ENCODE measurements at regions not wholly inside any gene's neighbourhood (a gene's known extent, or its start where the extent isn't known, plus 50 kb on each side); places are given as distances from the start of the nearest gene placed in this dataset.
A peak's percentile ranks its signal among the peaks of the same experiment; 100 is the strongest.

DNA sequence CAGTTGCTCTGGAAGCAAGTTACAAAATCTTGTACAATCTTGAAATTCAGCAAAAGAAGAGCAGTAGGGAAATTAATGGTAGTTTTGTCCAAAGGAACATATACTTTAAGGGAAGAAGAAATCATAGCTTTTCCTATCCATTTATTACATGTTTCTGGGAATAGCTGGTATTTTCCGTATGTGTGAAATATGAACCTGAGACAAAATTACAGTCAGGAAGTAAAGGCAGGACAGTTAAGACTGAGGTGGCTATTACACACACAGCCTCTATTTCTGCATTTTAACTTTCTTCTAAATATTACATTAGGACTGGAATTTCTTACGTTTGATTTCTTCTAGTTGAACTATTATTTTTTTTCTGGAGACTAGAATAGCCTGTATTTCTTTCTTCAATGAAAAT, 1197.3 kb downstream of the SORCS3 start:
- no peaks in the 10 kb centered on the region for H3K9me3 Mint-ChIP-seq
- CTCF ChIA-PET, result no interaction called here
- DNase-seq (no peak), ATAC-seq (no peak)
- TF ChIP-seq, protein P1, sequence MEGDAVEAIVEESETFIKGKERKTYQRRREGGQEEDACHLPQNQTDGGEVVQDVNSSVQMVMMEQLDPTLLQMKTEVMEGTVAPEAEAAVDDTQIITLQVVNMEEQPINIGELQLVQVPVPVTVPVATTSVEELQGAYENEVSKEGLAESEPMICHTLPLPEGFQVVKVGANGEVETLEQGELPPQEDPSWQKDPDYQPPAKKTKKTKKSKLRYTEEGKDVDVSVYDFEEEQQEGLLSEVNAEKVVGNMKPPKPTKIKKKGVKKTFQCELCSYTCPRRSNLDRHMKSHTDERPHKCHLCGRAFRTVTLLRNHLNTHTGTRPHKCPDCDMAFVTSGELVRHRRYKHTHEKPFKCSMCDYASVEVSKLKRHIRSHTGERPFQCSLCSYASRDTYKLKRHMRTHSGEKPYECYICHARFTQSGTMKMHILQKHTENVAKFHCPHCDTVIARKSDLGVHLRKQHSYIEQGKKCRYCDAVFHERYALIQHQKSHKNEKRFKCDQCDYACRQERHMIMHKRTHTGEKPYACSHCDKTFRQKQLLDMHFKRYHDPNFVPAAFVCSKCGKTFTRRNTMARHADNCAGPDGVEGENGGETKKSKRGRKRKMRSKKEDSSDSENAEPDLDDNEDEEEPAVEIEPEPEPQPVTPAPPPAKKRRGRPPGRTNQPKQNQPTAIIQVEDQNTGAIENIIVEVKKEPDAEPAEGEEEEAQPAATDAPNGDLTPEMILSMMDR (IDR thresholded peaks at IDR 0.05), result no peak
- H3K36me3 Mint-ChIP-seq (ENCODE audit: low read depth), result no peaks in the 10 kb centered on the region
- H3K27ac Mint-ChIP-seq, result no peak overlapping the region
- POLR2A ChIA-PET, result interaction anchor here (0.6 kb wide), 1 partner anchor 491 kb away, joined by 4 read pairs; no protein-coding TSS in a partner anchor
- peak overlapping the region; percentile 65 for H3K4me3 Mint-ChIP-seq
- H3K4me1 Mint-ChIP-seq (ENCODE audit: low read depth), result peaks cover 12% of the 10 kb centered on the region
- intact Hi-C loops (cut with micrococcal nuclease), result no loop called here
- no peaks in the 10 kb centered on the region for H3K27me3 Mint-ChIP-seq

DNA sequence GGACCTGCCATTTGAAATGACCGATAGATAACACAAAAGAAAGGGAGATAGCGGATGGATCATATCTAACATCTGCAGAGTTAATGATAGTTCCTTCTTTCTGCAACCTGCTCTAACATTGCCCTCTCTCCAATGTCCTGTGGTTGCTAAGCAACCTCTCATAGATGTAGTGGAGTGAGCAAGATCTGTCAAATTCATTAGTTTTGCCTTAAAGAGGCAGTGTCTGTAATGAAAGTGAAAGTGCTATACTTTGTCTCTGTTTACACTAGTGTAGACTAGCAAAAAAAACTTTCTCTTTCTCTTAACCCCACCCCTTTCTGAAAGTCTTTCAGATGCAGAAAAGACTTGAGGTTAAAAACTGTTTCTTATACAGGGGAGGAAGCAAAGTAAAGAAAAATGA, 1196.9 kb downstream of the SORCS3 start:
- POLR2A ChIA-PET, result interaction anchor here (0.6 kb wide), 1 partner anchor 490 kb away, joined by 4 read pairs; no protein-coding TSS in a partner anchor
- H3K27me3 Mint-ChIP-seq, result no peaks in the 10 kb centered on the region
- DNase-seq (no peak), ATAC-seq (peak; percentile 93)
- no peak overlapping the region for H3K27ac Mint-ChIP-seq
- intact Hi-C loops (cut with micrococcal nuclease), result no loop called here
- H3K4me3 Mint-ChIP-seq, result peak overlapping the region; percentile 65
- H3K36me3 Mint-ChIP-seq (ENCODE audit: low read depth), result no peaks in the 10 kb centered on the region
- CTCF ChIA-PET, result no interaction called here
- peaks cover 12% of the 10 kb centered on the region for H3K4me1 Mint-ChIP-seq (ENCODE audit: low read depth)
- TF ChIP-seq, protein P1 (IDR thresholded peaks at IDR 0.05), result no peak
- no peaks in the 10 kb centered on the region for H3K9me3 Mint-ChIP-seq

GRCh38 chr10:105834261-105835059, 1193.4 kb downstream of the SORCS3 start:
- Mint-ChIP-seq H3K27me3 (no peaks in the 10 kb centered on the region), H3K4me3 (no peak overlapping the region), H3K9me3 (no peaks in the 10 kb centered on the region), H3K36me3 (ENCODE audit: low read depth) (no peaks in the 10 kb centered on the region), H3K4me1 (ENCODE audit: low read depth) (peaks cover 9% of the 10 kb centered on the region), H3K27ac (no peak overlapping the region)
- intact Hi-C loops (cut with micrococcal nuclease), result no loop called here
- ChIA-PET CTCF (no interaction called here), POLR2A (no interaction called here)
- ATAC-seq, result no peak
- no peak for DNase-seq
- TF ChIP-seq, protein P1 (IDR thresholded peaks at IDR 0.05), result no peak

GRCh38 chr10:105827133-105827532, 1186.0 kb downstream of the SORCS3 start:
- H3K9me3 Mint-ChIP-seq, result no peaks in the 10 kb centered on the region
- no peaks in the 10 kb centered on the region for H3K4me1 Mint-ChIP-seq (ENCODE audit: low read depth)
- H3K36me3 Mint-ChIP-seq (ENCODE audit: low read depth), result no peaks in the 10 kb centered on the region
- ChIA-PET POLR2A (no interaction called here), CTCF (no interaction called here)
- ATAC-seq (no peak), DNase-seq (no peak)
- intact Hi-C loops (cut with micrococcal nuclease), result no loop called here
- TF ChIP-seq, protein P1 (IDR thresholded peaks at IDR 0.05), result no peak
- H3K27me3 Mint-ChIP-seq, result no peaks in the 10 kb centered on the region
- H3K27ac Mint-ChIP-seq, result no peak overlapping the region
- H3K4me3 Mint-ChIP-seq, result no peak overlapping the region

DNA sequence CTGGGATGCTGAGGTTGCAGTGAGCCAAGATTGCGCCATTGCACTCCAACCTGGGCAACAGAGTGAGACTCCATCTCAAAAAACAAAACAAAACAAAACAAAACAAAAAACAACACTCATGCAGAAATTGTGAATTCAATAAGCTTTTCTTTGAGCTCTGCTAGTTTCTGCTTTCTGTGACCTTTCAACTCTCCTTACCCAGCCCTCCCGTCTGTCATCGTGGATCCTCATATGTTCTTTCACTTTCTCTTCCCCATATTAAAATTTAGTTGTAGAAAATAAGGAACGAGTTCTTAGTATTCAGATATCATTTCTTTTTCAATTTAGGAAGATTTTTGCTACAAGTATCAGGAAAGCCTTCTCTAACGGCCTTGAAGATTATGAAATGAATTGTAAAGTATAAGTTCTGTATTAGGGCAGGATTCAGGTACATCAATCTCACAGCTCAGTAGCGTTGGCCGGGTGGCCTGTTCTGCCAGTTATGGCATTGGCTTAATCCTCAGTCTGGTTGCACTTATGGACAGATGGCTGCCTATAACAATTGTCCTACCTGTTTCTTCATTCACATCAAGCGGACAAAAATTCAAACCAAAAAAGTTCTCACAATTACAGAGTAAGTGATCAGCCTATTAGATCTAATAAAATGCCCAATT, 1167.0 kb downstream of the SORCS3 start:
- no peak overlapping the region for H3K4me3 Mint-ChIP-seq
- ChIA-PET POLR2A (no interaction called here), CTCF (no interaction called here)
- TF ChIP-seq, protein P1 (IDR thresholded peaks at IDR 0.05), result no peak
- no peaks in the 10 kb centered on the region for H3K4me1 Mint-ChIP-seq (ENCODE audit: low read depth)
- no peaks in the 10 kb centered on the region for H3K9me3 Mint-ChIP-seq
- H3K27me3 Mint-ChIP-seq, result no peaks in the 10 kb centered on the region
- H3K27ac Mint-ChIP-seq, result no peak overlapping the region
- DNase-seq (no peak), ATAC-seq (no peak)
- H3K36me3 Mint-ChIP-seq (ENCODE audit: low read depth), result no peaks in the 10 kb centered on the region
- intact Hi-C loops (cut with micrococcal nuclease), result no loop called here
